HEK293T (cell line): ENCODE measurements at regions not wholly inside any gene's neighbourhood (a gene's known extent, or its start where the extent isn't known, plus 50 kb on each side); places are given as distances from the start of the nearest gene placed in this dataset.

Experiments used
- FOXA1 ChIP-seq: fragments of 450-650 bp; IDR thresholded peaks from 2 replicates; pipeline ENCODE4 v1.6.1; 2016; ENCODE audit warnings: mild to moderate bottlenecking
- FOXK2 ChIP-seq: fragments of 450-650 bp; IDR thresholded peaks from 2 replicates; pipeline ENCODE4 v1.6.1; 2016; ENCODE audit warnings: mild to moderate bottlenecking
- PKNOX1 ChIP-seq: fragments of 450-650 bp; IDR thresholded peaks from 2 replicates; pipeline ENCODE4 v1.6.1; 2016
- SP1 ChIP-seq: fragments of 450-650 bp; IDR thresholded peaks from 2 replicates; pipeline ENCODE4 v1.6.1; 2017
- SUZ12 ChIP-seq: fragments of 450-650 bp; IDR thresholded peaks from 2 replicates; pipeline ENCODE4 v1.6.1; 2016; ENCODE audit warnings: mild to moderate bottlenecking
- ZNF384 ChIP-seq: fragments of 450-650 bp; IDR thresholded peaks from 2 replicates; pipeline ENCODE4 v1.6.1; 2016

GRCh38 chr13:34805347-34805746 is 136.7 kb upstream of the NBEA start:
- no peak for TF ChIP-seq FOXA1
- TF ChIP-seq PKNOX1 = no peak
- TF ChIP-seq ZNF384 = no peak
- TF ChIP-seq FOXK2 = no peak
- TF ChIP-seq SP1 = no peak
- no peak for TF ChIP-seq SUZ12
